Left colon (tissue), 2 donors: ENCODE measurements at regions not wholly inside any gene's neighbourhood (a gene's known extent, or its start where the extent isn't known, plus 50 kb on each side); places are given as distances from the start of the nearest gene placed in this dataset.

ENCODE experiments used
- ATAC-seq: fragments of 200-7000 bp; cut with Tn5 transposase; one replicate; pipeline ENCODE4 v1.9.1; 2020; ENCODE audit warnings: mild to moderate bottlenecking, moderate library complexity
- DNase-seq, 2 donors: peaks; one replicate each; pipeline ENCODE4 v3.0.0-alpha.2; 2020
- intact Hi-C, 2 donors: fragments of 100-400 bp; cut with DNase I in 1 of 2; cut with micrococcal nuclease in 1 of 2; formaldehyde crosslinking; loops; one replicate each; pipeline versions ENCODE4 v1.11.2 to v1.14.0; 2022; cut with DNase I, micrococcal nuclease
- donor health status: DM: no; HTN: no; CAD: no.
- donor health status: DM: yes; HTN: yes; CAD: no.

- ATAC-seq (peak; percentile 66), DNase-seq (peak in 1 of 2 donors; percentile 28)
- intact Hi-C loops: no loop called here
Measured at GRCh38 chr15:69713726-69714559, 261.3 kb downstream of the RPLP1 start.

- DNase-seq (no peak), ATAC-seq (no peak)
- intact Hi-C loops: no loop called here
Measured at GRCh38 chr15:69715210-69715609, 262.6 kb downstream of the RPLP1 start.

GRCh38 chr15:69718436-69718835, 265.8 kb downstream of the RPLP1 start:
- intact Hi-C loops: no loop called here
- no peak for ATAC-seq
- no peak for DNase-seq

- intact Hi-C loops: no loop called here
- ATAC-seq: no peak
- no peak for DNase-seq
Measured at GRCh38 chr15:69718916-69719315, 266.3 kb downstream of the RPLP1 start.

- ATAC-seq (peak; percentile 46), DNase-seq (peak in 1 of 2 donors; percentile 45)
- intact Hi-C loops: no loop called here
Measured at GRCh38 chr15:69719527-69720240, 267.1 kb downstream of the RPLP1 start.

GRCh38 chr15:69720536-69720935, 267.9 kb downstream of the RPLP1 start:
- DNase-seq (no peak), ATAC-seq (no peak)
- intact Hi-C loops: no loop called here

- intact Hi-C loops: no loop called here
- DNase-seq (no peak), ATAC-seq (no peak)
Measured at GRCh38 chr15:69722924-69723323, 270.3 kb downstream of the RPLP1 start.

GRCh38 chr15:69723404-69724096, 270.9 kb downstream of the RPLP1 start:
- ATAC-seq: no peak
- intact Hi-C loops: no loop called here

GRCh38 chr15:69724333-69724732, 271.7 kb downstream of the RPLP1 start:
- no peak for ATAC-seq
- DNase-seq: no peak
- intact Hi-C loops: no loop called here

More at GRCh38 chr15:69723404-69724096, 270.9 kb downstream of the RPLP1 start:
- DNase-seq: no peak

- intact Hi-C loops: no loop called here
- ATAC-seq: no peak
- DNase-seq: no peak
Measured at GRCh38 chr15:69725275-69725674, 272.7 kb downstream of the RPLP1 start.

- ATAC-seq (no peak), DNase-seq (no peak)
- intact Hi-C loops: no loop called here
Measured at GRCh38 chr15:69725957-69726356, 273.3 kb downstream of the RPLP1 start.

- ATAC-seq: no peak
- no peak for DNase-seq
- intact Hi-C loops: no loop called here
Measured at GRCh38 chr15:69727121-69727924, 274.7 kb downstream of the RPLP1 start.

GRCh38 chr15:69729167-69729748, 276.6 kb downstream of the RPLP1 start:
- DNase-seq (peak in 1 of 2 donors; percentile 77), ATAC-seq (no peak)
- intact Hi-C loops: no loop called here

GRCh38 chr15:69730281-69731080, 277.9 kb downstream of the RPLP1 start:
- DNase-seq (no peak), ATAC-seq (no peak)
- intact Hi-C loops: loop anchor here in 1 of 2 donors (10.0 kb wide), 1 partner anchor 734 kb away; no protein-coding TSS in a partner anchor

- DNase-seq: no peak
- intact Hi-C loops: loop anchor here in 1 of 2 donors (10.0 kb wide), 1 partner anchor 734 kb away; no protein-coding TSS in a partner anchor
- ATAC-seq: no peak
Measured at GRCh38 chr15:69731081-69731330, 278.4 kb downstream of the RPLP1 start.

GRCh38 chr15:69731581-69731980, 279.0 kb downstream of the RPLP1 start:
- DNase-seq (no peak), ATAC-seq (no peak)
- intact Hi-C loops: loop anchor here in 1 of 2 donors (10.0 kb wide), 1 partner anchor 733 kb away; no protein-coding TSS in a partner anchor

GRCh38 chr15:69732133-69732532, 279.5 kb downstream of the RPLP1 start:
- ATAC-seq (no peak), DNase-seq (no peak)
- intact Hi-C loops: loop anchor here in 1 of 2 donors (10.0 kb wide), 1 partner anchor 733 kb away; no protein-coding TSS in a partner anchor

- ATAC-seq: no peak
- DNase-seq: no peak
- intact Hi-C loops: loop anchor here in 1 of 2 donors (10.0 kb wide), 1 partner anchor 730 kb away; no protein-coding TSS in a partner anchor
Measured at GRCh38 chr15:69734699-69735098, 282.1 kb downstream of the RPLP1 start.
